ENCODE measurements at regions not wholly inside any gene's neighbourhood (a gene's known extent, or its start where the extent isn't known, plus 50 kb on each side); places are given as distances from the start of the nearest gene placed in this dataset.
A peak's percentile ranks its signal among the peaks of the same experiment; 100 is the strongest.
"Not testable (repeated sequence)": the region's sequence is repeated elsewhere in the genome, so short reads cannot be mapped to it uniquely, and the experiment has no call there.

DNA sequence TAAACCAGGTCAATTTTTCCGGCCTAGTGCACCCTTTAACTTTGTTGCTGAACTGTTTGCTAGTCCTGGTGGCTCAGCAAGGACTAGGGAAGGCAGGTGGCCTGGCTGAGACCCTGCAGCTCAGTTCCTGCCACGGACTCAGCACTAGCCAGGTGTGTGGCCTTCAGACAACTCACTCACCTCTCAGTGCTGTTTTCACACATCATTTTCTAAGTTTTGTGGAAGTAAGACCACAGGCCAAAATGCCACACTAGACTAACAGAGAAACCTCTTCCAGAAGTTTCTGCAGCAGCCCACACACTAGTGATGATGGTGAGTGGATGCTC lies 65.9 kb upstream of the SLC1A4 start:
- DNase-seq = no peak

DNA sequence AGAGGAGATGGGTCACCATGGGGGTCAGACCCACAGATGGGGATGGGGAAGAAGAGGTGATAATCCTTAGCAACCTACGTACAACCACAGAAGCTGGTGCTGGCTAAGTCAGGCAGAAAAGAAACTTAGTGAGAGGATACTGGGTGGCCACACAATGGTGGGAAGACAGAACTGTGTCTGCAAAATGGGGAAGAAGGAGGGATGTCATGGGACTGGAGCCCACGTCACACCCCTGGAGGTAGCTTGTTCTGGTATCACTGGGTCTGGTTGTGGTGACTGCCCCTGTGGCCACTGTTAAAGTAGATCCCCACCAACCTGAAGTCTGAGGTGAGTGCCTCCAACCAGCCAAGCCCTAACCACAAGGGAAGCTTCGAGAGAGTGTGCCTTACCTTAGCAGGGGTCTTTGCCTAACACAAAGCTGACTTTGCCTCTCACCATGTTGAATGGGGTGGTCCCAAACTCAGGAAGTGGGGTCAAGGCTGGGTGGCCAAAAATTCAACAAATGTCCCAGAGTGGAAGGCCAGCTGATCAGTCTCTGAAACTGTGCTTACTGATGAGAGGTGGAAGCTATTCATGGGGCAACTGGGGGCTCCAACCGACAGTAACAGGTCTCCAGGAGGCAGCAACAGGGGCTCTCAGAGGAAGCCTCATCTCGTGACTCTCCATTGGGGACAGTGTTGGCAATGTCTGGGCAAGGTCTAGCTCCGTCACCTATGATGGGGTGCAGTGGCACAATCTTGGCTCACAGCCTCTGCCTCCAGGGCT lies 64.8 kb upstream of the SLC1A4 start:
- DNase-seq = no peak

DNA sequence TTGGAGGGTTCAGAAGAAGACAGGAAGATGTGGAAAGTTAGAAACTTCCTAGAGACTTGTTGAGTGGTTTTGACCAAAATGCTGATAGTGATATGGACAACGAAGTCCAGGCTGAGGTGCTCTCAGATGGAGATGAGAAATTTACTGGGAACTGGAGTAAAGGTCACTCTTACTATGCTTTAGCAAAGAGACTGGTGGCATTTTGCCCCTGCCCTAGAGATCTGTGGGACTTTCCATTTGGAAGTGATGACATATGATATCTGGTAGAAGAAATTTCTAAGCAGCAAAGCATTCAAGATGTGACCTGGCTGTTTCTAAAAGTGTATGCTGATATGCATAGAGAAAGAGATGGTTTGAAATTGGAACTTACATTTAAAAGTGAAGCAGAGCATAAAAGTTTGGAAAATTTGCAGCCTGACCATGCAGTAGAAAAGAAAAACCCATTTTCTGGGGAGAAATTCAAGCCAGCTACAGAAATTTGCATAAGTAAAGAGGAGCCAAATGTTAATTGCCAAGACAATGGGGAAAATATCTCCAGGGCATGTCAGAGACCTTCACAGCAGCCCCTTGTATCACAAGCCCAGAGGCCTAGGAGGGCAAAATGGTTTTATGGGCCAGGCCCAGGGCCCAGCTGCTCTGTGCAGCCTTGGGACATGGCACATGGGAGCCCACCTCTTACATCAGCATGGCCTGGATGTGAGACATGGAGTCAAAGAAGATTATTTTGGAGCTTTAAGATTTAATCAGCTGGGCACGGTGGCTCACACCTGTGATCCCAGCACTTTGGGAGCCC lies 63.1 kb upstream of the SLC1A4 start:
- not testable (repeated sequence) for DNase-seq

DNA sequence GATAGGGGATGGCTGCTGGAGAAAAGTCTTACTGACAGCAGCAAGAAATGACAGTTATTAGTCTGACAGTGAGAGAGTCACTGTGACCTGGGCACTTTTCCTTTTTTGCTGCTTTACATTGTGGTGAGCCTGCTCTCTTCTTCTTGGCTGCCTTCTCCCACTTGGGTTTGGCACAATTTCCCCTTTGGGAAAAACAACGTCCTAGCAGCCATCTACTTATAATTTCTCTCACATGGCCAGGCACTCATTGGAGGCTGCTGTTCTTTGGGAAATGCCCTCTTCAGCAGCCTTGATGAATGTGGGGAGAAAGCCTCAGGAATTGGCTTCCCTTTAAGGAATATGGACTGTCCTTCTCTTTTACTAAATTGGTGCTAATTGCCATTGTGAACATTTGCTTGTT lies 60.4 kb upstream of the SLC1A4 start:
- no peak for DNase-seq

DNA sequence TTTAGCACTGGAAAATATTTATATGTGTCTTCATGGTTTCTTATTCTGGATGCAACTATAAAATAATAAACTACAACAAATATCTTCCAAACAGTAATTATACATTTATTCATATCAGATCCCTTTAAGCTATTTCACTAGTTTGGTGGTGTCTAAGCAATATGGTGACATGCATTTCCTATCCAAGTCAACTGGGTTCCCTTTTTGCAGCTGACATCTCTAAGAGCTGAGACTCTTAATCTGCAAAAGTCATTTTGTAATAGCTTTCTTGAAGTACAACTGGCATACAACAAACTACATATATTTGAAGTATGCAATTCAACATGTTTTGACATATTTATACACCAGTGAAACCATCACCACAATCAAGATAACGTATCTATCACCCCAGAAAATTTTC lies 59.9 kb upstream of the SLC1A4 start:
- no peak for DNase-seq

DNA sequence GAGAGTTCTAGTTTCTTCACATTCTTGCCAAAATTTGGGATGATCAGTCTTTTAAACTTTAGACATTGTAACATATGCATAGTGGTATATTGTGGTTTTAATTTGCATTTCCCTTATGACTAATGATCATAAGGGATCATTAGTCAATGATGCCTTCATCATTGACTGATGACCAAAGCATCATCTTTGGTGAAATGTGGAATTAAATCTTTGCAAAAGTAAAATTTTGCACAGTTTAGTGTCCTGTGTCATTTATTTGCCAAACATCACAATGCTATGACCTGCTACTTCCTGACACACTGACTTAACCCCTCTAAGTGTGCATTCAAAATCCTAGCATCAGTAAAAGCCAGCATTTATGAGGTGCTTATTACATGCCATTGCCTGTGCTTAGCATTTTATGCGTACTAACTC lies 58.9 kb upstream of the SLC1A4 start:
- no peak for DNase-seq

DNA sequence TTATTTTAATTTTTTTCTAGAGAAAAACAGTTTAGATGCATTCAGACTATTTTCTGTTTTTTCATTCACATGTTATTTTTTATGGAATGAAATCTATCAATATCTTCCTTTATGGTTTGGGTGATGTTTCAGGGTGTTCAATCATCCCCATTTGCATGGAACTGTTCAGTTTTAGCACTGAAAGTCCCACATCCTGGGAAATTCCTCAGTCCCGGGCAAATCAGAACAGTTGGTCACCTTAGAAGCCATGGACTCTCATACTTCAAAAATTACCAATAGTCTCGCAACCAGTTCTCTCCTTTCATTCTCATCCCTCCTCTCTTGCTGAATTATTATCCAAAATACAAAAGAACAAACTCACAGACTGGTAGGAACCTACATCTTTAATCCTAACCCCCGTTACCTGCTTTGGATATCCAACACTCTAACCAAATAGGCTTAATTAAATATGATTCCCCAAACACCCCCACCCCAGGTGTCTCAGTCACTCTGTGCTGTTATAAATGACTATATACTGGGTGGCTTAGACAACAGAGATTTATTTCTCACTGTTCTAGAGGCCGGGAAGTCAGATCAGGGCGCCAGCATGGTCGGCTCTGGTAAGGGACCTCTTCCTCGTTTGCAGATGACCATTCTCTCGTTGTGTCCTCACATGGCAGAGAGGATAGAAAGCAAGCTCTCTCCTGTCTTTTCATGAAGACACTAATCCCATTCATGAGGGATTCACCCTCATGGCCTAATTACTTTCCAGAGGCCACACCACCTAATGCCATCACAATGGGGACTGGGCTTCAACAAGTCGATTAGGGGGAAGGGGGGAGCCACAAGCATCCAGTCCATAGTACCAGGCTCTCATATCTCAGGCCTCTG lies 57.7 kb upstream of the SLC1A4 start:
- DNase-seq = no peak

DNA sequence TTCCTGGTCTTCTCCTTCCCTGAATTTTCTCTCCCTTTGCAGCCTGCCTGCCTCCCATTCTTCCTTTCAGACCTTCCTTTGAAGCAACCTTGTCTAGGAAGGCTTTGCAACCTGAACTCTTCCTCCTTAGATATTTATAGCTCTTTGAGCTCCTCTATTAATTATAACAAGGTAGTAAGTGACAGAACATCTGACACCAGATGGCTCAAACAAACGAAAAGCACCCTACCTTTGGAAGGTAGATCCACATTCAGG lies 57.2 kb upstream of the SLC1A4 start:
- DNase-seq = no peak

DNA sequence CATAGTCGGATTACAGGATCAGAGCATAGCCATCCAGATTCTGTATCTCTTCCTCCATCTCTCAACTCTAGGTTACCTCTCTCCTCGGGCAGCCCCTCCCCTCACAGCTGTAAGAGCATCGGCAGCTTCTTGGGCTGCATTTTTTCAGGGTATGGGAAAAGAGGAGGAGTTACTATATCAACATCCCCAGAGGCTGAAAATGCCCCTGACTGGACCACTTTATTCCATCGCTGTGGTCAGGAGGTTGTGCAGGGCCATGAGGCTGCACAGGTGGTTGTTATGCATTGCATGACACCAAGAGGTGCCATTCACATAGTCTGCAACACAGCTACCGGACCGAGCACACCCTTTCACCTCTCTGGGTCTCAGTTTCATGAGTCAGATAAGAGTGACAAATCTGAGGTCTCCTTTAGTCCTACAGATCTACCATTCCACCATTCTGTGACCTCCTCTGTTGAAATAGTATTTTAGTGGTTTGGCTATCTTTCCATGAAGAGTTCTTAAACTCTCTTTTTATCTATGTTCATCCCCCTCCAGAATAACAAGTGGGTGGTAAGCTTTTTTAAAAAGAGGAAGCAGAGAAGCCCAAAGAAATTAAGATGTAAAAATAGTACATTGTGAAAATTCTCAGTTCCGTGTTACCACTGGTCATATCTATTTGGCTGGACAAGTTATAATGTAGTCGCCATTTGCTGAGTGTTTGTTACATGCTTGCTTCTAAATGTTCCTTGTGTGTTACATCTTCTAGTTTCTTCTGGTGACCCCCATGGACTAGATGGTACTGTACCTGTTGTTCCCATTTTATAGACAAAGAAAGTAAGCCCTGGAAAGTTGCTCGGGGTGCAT lies 56.6 kb upstream of the SLC1A4 start:
- no peak for DNase-seq

DNA sequence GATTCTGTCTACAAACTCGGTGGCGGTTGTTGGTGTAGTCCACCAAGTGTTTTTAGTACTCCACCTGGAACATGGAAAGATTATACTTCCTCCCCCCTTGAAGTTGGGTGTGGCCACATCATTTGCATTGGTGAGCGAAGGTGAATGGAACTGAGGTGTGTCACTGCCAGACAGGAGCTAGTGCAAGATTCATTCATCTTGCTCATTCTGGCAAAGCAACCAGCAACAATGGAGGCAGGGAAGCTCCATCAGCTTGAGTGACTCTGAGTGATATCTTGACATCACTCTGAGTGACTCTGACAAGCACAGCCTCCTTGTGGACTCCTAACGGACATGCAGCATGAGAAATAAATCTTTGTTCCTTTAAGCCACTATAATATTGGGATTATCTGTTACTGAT lies 54.7 kb upstream of the SLC1A4 start:
- no peak for DNase-seq

DNA sequence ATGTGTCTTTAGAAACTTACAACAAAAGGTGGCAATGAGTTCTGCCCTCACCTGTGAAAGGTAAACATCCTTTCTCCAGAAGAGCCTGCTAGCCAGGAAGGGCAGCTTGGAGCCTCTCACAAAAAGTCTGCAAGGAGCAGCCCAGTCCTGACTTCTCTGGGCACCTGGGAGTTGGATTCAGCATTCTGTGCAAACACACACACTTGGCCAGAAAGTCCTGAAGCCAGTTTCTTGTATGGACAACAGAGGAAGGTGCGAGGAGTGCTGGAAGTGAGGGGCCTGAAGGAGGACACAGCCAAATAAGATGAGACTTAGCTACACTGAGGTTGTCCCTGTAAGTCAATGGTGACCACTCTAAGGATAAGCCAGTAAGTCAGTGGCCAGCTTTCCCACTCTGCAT lies 52.4 kb upstream of the SLC1A4 start:
- DNase-seq = no peak

DNA sequence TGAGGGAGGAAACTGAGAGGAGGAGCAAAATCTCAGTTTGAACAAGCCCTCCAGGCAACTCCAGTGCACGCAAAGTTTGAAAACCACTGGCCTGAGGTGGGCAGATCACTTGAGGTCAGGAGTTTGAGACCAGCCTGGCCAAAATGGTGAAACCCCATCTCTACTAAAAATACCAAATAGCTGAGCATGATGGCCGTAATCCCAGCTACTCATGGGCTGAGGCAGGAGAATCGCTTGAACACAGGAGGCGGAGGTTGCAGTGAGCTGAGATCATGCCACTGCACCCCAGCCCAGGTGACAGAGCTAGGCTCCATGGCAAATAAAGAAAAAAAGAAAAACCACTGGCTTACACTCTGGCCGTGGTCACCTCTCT lies 51.9 kb upstream of the SLC1A4 start:
- DNase-seq = not testable (repeated sequence)

DNA sequence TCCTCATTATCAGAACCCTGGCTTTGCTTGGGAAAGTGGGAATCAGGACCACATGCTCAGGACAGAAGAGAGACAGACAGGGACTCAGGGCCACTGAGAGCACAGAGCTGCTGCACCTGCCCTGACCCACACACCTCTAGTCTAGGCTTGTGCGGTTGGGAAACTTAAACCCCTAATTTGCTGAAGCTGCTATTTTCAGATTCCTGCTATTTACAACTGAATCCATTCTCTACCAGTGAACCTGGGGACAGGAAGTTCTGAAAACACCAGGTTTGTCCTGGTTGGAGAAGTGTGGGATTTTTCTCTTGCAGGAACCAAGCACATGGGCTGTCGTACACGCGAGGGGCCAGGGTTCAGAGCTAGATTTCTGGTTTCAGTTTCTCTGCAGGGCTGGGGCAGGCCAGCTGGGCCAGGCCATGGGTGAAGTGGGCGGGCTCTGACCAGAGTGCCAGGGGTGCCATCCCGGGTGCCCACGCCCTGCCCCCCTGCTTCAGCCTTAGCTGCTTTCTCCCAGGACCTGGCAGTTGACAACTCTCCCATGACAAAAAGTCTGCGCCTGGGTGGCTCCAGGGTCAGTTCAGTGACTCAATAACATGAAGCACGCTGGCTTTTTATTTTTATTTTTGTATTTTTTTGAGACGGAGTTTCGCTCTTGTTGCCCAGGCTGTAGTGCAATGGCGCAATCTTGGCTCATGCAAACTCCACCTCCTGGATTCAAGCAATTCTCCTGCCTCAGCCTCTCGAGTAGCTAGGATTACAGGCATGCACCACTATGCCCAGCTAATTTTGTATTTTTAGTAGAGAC lies 51.3 kb upstream of the SLC1A4 start:
- no peak for DNase-seq

DNA sequence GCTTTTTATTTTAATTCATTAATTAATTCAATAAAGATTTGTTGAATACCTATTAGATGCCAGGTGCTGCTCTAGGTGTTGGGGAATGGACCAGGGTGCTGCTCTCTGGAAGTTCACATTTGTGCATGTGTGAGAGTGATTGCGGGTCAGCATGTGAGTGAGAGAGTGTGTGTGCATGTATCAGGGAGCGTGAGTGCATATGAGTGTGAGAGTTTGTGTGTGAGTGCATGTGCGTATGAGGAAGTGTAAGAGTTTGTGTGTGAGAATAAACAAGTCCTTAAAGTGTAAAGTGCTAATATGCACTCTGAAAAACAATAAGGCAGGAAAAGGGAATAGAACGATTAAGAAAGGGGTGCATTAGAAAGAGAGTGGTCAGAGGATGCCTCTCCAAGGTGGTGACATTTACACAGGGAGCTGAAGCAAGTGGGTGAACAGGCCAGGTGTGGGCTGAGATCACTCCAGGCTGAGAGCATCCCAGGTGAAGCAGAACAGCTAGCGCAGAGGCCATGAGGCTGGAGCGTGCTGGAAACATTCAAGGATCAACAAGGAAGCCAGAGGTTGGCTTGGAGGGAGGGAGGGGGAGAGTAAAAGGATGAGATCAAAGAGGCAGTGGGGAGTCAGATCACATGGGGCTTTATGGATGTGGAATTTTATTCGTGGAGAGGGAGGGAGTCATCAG lies 50.5 kb upstream of the SLC1A4 start:
- DNase-seq = peak; percentile 21

DNA sequence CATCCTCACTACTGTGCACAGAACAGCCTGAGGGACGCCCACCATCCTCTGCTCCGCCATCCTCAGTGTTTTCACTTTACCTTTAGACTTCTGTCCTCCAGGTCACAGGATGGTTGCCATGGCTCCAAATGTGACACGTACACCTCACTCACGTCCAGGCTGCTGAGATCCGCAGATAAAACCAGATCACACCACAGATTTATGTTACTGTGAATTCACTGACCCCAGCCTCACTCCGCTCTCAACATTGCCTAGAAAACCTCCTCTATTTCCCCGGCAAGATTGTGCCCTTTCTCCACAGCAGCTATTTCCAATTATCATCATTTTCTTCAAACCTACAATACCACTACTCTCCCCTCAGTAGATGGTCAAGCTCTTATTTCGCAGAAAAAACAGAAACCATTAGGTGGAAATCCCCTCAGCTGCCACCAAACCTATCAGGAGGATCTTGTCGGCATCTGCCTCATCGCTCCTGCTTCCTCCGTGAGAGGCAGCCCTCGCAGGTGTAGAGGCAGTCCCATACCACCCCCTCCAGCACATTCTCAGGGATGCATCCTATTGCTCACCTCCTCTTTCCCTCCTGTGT lies 49.8 kb upstream of the SLC1A4 start:
- DNase-seq = no peak
